Adipocyte (in vitro differentiated cells): ENCODE measurements at regions not wholly inside any gene's neighbourhood (a gene's known extent, or its start where the extent isn't known, plus 50 kb on each side); places are given as distances from the start of the nearest gene placed in this dataset.

Source experiments
- DNase-seq: peaks from one replicate; pipeline ENCODE4 v3.0.0-alpha.2; 2015; ENCODE audit warnings: low read depth
- H3K27me3 ChIP-seq: replicated peaks from 2 replicates; pipeline ENCODE4 v1.7.0; 2013; ENCODE audit warnings: mild to moderate bottlenecking, low read length, moderate library complexity; ENCODE audit not compliant: control insufficient read depth, insufficient read depth
- H3K36me3 ChIP-seq: 2 replicates; pipeline ENCODE4 v1.7.0; 2013; ENCODE audit warnings: low read length, mild to moderate bottlenecking, moderate library complexity; ENCODE audit not compliant: control insufficient read depth, insufficient read depth, severe bottlenecking
- H3K4me1 ChIP-seq: 2 replicates; pipeline ENCODE4 v1.7.0; 2013; ENCODE audit warnings: mild to moderate bottlenecking, low read length, moderate library complexity; ENCODE audit not compliant: control insufficient read depth, insufficient read depth
- H3K4me3 ChIP-seq: 2 replicates; pipeline ENCODE4 v1.7.0; 2013; ENCODE audit warnings: mild to moderate bottlenecking, low read length, moderate library complexity
- H3K9ac ChIP-seq: 2 replicates; pipeline ENCODE4 v1.7.0; 2013; ENCODE audit warnings: mild to moderate bottlenecking, low read length, moderate library complexity
- H3K9me3 ChIP-seq: 2 replicates; pipeline ENCODE4 v1.7.0; 2013; ENCODE audit warnings: mild to moderate bottlenecking, low read length, moderate library complexity; ENCODE audit not compliant: control insufficient read depth

- no peak for DNase-seq
- no peak overlapping the region for H3K9ac ChIP-seq
- H3K36me3 ChIP-seq: no peaks in the 10 kb centered on the region
These were observed 1464.7 kb downstream of the EFNA5 start for GRCh38 chr5:106205916-106206571.

GRCh38 chr5:106202035-106202434 lies 1468.7 kb downstream of the EFNA5 start:
- H3K4me1 ChIP-seq: no peaks in the 10 kb centered on the region
- H3K9me3 ChIP-seq: no peaks in the 10 kb centered on the region
- no peak overlapping the region for H3K4me3 ChIP-seq
- no peak overlapping the region for H3K9ac ChIP-seq
- no peaks in the 10 kb centered on the region for H3K27me3 ChIP-seq
- no peaks in the 10 kb centered on the region for H3K36me3 ChIP-seq
- no peak for DNase-seq

More at GRCh38 chr5:106205916-106206571, 1464.7 kb downstream of the EFNA5 start:
- Histone ChIP-seq H3K4me1 (no peaks in the 10 kb centered on the region), H3K4me3 (no peak overlapping the region), H3K27me3 (no peaks in the 10 kb centered on the region), H3K9me3 (peaks cover 4% of the 10 kb centered on the region)

GRCh38 chr5:106200971-106201370 lies 1469.8 kb downstream of the EFNA5 start:
- Histone ChIP-seq H3K27me3 (no peaks in the 10 kb centered on the region), H3K36me3 (no peaks in the 10 kb centered on the region), H3K4me1 (no peaks in the 10 kb centered on the region), H3K9me3 (no peaks in the 10 kb centered on the region), H3K9ac (no peak overlapping the region), H3K4me3 (no peak overlapping the region)
- no peak for DNase-seq

- Histone ChIP-seq H3K36me3 (no peaks in the 10 kb centered on the region), H3K4me1 (no peaks in the 10 kb centered on the region), H3K27me3 (no peaks in the 10 kb centered on the region), H3K9ac (no peak overlapping the region), H3K4me3 (no peak overlapping the region), H3K9me3 (no peaks in the 10 kb centered on the region)
- no peak for DNase-seq
These were observed 1474.9 kb downstream of the EFNA5 start for GRCh38 chr5:106195679-106196474.

- Histone ChIP-seq H3K9ac (no peak overlapping the region), H3K27me3 (no peaks in the 10 kb centered on the region), H3K9me3 (no peaks in the 10 kb centered on the region), H3K4me1 (no peaks in the 10 kb centered on the region), H3K4me3 (no peak overlapping the region), H3K36me3 (no peaks in the 10 kb centered on the region)
- DNase-seq: no peak
These were observed 1481.5 kb downstream of the EFNA5 start for GRCh38 chr5:106189121-106189809.

- Histone ChIP-seq H3K36me3 (no peaks in the 10 kb centered on the region), H3K9me3 (no peaks in the 10 kb centered on the region), H3K9ac (no peak overlapping the region), H3K4me3 (no peak overlapping the region), H3K27me3 (no peaks in the 10 kb centered on the region), H3K4me1 (no peaks in the 10 kb centered on the region)
- DNase-seq: no peak
These were observed 1485.1 kb downstream of the EFNA5 start for GRCh38 chr5:106185661-106186081.

GRCh38 chr5:106174903-106175302 lies 1495.8 kb downstream of the EFNA5 start:
- Histone ChIP-seq H3K9ac (no peak overlapping the region), H3K4me1 (no peaks in the 10 kb centered on the region), H3K4me3 (no peak overlapping the region), H3K36me3 (no peaks in the 10 kb centered on the region), H3K27me3 (no peaks in the 10 kb centered on the region), H3K9me3 (peaks cover 5% of the 10 kb centered on the region)
- DNase-seq: no peak

- H3K4me1 ChIP-seq: no peaks in the 10 kb centered on the region
- H3K27me3 ChIP-seq: no peaks in the 10 kb centered on the region
- H3K9me3 ChIP-seq: peaks cover 5% of the 10 kb centered on the region
- H3K9ac ChIP-seq: no peak overlapping the region
- no peaks in the 10 kb centered on the region for H3K36me3 ChIP-seq
- H3K4me3 ChIP-seq: no peak overlapping the region
- DNase-seq: no peak
These were observed 1497.8 kb downstream of the EFNA5 start for GRCh38 chr5:106172681-106173532.

GRCh38 chr5:106171708-106172107 lies 1499.0 kb downstream of the EFNA5 start:
- no peak overlapping the region for H3K4me3 ChIP-seq
- peaks cover 5% of the 10 kb centered on the region for H3K9me3 ChIP-seq
- H3K36me3 ChIP-seq: no peaks in the 10 kb centered on the region
- no peaks in the 10 kb centered on the region for H3K4me1 ChIP-seq
- no peak overlapping the region for H3K9ac ChIP-seq
- no peaks in the 10 kb centered on the region for H3K27me3 ChIP-seq
- DNase-seq: peak; percentile 39

GRCh38 chr5:106171132-106171531 lies 1499.6 kb downstream of the EFNA5 start:
- no peak for DNase-seq
- H3K4me3 ChIP-seq: no peak overlapping the region

More at GRCh38 chr5:106171132-106171531, 1499.6 kb downstream of the EFNA5 start:
- H3K9me3 ChIP-seq: peaks cover 5% of the 10 kb centered on the region
- no peaks in the 10 kb centered on the region for H3K27me3 ChIP-seq
- no peaks in the 10 kb centered on the region for H3K36me3 ChIP-seq
- no peaks in the 10 kb centered on the region for H3K4me1 ChIP-seq
- H3K9ac ChIP-seq: no peak overlapping the region
